Upper lobe of right lung (tissue), 1 donor: ENCODE measurements at regions not wholly inside any gene's neighbourhood (a gene's known extent, or its start where the extent isn't known, plus 50 kb on each side); places are given as distances from the start of the nearest gene placed in this dataset.

Source experiments
- ATAC-seq: fragments of 200-7000 bp; cut with Tn5 transposase; one replicate; pipeline ENCODE4 v1.9.1; 2020; ENCODE audit warnings: mild to moderate bottlenecking, moderate library complexity
- DNase-seq: peaks from one replicate; pipeline ENCODE4 v3.0.0-alpha.2; 2020
- H3K27ac ChIP-seq: fragments of 200-600 bp; one replicate; pipeline ENCODE4 v1.8.0; 2022
- H3K27me3 ChIP-seq: fragments of 200-600 bp; one replicate; pipeline ENCODE4 v1.8.0; 2022; ENCODE audit warnings: mild to moderate bottlenecking
- H3K36me3 ChIP-seq: fragments of 200-600 bp; one replicate; pipeline ENCODE4 v1.8.0; 2022
- H3K4me1 ChIP-seq: fragments of 200-600 bp; one replicate; pipeline ENCODE4 v1.8.0; 2022
- H3K4me3 ChIP-seq: fragments of 200-600 bp; one replicate; pipeline ENCODE4 v1.8.0; 2022; ENCODE audit warnings: mild to moderate bottlenecking
- H3K9me3 ChIP-seq: fragments of 200-600 bp; one replicate; pipeline ENCODE4 v1.8.0; 2022
- intact Hi-C: fragments of 100-400 bp; cut with DNase I; formaldehyde crosslinking; loops from one replicate; pipeline ENCODE4 v1.11.0; 2022
- TF ChIP-seq, protein P1 (sequence below): fragments of 200-600 bp; IDR thresholded peaks from one replicate; pipeline ENCODE4 v1.8.0; 2022; ENCODE audit warnings: antibody characterized with exemption
- donor health status: DM: no; HTN: yes; CAD: no; lungs with severe emphysema.

DNA sequence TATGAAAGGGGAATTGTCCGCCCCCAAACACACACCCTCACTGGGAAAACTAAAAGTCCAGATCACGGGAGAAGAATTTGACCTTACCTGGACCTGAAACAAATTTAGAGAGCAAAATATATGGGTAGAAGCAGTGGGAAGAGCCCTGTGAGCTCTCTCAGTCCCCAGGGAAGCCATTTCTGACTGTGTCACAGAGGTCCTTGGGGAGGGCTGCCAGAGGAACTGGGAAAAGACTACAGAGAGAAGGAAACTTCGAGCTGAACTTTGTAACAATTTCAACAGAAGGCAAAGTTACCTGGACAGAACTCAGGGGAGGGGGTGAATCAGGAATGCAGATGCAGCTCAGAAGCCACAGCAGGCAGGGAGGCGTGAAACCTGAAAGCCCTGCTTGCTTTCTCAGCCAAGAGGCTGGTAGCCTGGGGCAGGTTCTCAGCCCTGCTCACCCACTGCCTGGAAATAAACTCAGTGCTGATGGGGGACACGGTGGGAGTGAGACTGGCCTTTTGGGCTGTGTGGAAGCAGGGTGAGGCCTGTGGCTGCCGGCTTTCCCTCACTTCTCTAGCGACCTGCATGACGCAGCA lies 163.8 kb downstream of the TMEM200A start:
- Histone ChIP-seq H3K27ac (no peak overlapping the region), H3K9me3 (no peaks in the 10 kb centered on the region), H3K36me3 (no peaks in the 10 kb centered on the region), H3K4me3 (no peak overlapping the region), H3K27me3 (no peaks in the 10 kb centered on the region), H3K4me1 (no peaks in the 10 kb centered on the region)
- DNase-seq (no peak), ATAC-seq (no peak)
- intact Hi-C loops, result no loop called here
- TF ChIP-seq, protein P1, sequence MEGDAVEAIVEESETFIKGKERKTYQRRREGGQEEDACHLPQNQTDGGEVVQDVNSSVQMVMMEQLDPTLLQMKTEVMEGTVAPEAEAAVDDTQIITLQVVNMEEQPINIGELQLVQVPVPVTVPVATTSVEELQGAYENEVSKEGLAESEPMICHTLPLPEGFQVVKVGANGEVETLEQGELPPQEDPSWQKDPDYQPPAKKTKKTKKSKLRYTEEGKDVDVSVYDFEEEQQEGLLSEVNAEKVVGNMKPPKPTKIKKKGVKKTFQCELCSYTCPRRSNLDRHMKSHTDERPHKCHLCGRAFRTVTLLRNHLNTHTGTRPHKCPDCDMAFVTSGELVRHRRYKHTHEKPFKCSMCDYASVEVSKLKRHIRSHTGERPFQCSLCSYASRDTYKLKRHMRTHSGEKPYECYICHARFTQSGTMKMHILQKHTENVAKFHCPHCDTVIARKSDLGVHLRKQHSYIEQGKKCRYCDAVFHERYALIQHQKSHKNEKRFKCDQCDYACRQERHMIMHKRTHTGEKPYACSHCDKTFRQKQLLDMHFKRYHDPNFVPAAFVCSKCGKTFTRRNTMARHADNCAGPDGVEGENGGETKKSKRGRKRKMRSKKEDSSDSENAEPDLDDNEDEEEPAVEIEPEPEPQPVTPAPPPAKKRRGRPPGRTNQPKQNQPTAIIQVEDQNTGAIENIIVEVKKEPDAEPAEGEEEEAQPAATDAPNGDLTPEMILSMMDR, result no peak

DNA sequence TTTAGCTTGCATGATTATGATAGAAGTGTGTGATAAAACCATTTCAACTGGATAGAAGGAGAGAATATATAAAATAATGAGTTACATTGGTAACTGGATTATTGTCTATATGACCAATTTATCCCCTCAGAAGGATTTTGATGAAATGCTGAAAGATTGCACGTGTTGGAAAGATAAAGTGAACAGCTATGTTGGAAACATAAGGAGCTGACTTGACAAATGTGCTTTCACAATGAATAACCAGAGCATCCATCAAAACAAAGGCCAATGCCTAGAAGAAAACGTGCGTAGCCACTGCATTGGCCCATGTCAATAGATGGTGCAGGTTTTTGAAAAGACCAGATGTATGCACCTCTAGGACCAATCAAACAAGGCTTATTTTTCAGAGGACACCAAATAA lies 168.8 kb downstream of the TMEM200A start:
- intact Hi-C loops, result no loop called here
- no peak for ATAC-seq

DNA sequence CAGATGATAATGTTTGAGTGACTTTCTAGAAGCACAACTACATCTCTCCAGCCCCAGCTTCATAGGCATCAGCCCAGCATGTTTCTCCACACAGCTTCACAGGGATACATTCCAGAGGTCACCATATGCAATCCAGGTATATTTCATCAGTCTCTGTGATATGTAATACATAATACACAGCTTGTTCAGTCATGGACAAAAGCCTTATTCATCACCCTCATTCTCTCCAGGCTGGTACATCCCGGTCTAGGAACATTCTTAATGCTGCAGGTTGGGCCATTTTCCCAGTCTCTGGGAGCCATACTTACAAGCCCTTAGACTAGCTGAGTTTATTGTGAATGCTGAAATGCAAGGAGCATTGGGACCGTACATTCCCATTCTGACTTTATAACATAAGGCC lies 169.4 kb downstream of the TMEM200A start:
- no peak for DNase-seq
- no peaks in the 10 kb centered on the region for H3K9me3 ChIP-seq
- no peak for ATAC-seq
- H3K4me3 ChIP-seq, result no peak overlapping the region
- H3K4me1 ChIP-seq, result no peaks in the 10 kb centered on the region
- H3K36me3 ChIP-seq, result no peaks in the 10 kb centered on the region
- H3K27ac ChIP-seq, result no peak overlapping the region
- intact Hi-C loops, result no loop called here
- no peaks in the 10 kb centered on the region for H3K27me3 ChIP-seq
- TF ChIP-seq, protein P1, result no peak

More for the DNA sequence above, 168.8 kb downstream of the TMEM200A start:
- no peaks in the 10 kb centered on the region for H3K4me1 ChIP-seq
- H3K36me3 ChIP-seq, result no peaks in the 10 kb centered on the region
- TF ChIP-seq, protein P1, result no peak
- H3K4me3 ChIP-seq, result no peak overlapping the region
- DNase-seq, result no peak
- H3K27ac ChIP-seq, result no peak overlapping the region
- H3K9me3 ChIP-seq, result no peaks in the 10 kb centered on the region
- H3K27me3 ChIP-seq, result no peaks in the 10 kb centered on the region

DNA sequence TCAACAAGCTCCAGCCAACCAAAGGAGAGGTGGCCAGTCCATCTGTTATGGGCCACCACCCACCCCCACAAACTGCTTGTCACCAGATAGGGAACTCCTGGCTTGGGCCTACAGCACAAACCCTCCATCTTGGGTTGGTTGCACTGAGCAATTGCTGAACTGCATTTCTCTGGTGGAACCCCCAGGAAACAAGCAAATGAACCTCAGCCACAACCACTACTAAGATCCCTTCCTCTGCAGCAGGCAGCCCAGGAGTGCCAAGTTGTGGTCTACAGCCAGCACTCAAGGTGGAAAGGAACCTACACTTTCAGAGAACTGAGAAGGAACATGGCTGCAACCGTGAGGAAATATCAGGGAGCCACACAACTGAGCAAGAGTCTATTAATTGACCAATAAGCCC lies 171.6 kb downstream of the TMEM200A start:
- TF ChIP-seq, protein P1, result no peak
- H3K4me1 ChIP-seq, result no peaks in the 10 kb centered on the region
- no peak overlapping the region for H3K4me3 ChIP-seq
- ATAC-seq, result no peak
- no peak overlapping the region for H3K27ac ChIP-seq
- no peaks in the 10 kb centered on the region for H3K36me3 ChIP-seq
- H3K9me3 ChIP-seq, result no peaks in the 10 kb centered on the region
- no peak for DNase-seq
- intact Hi-C loops, result no loop called here
- H3K27me3 ChIP-seq, result no peaks in the 10 kb centered on the region

DNA sequence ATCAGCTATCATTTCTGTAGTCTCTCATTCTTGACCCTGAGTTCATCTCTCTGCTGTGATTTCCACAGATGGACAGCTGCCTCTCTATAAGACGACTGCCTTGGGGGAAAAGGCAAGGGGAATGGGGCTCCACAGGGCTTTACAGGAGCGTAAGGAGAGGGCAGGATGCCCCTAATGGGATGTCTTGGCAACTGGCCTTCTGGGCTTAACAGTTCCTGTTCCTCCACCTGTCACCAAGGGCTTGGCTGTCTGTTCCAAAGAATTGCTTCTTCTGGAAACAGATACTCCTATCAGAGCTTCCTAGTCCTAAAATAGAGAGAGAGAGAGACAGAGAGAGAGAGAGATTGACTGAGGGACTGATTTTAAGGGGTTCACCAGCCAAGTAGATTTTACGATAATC lies 181.9 kb downstream of the TMEM200A start:
- Histone ChIP-seq H3K4me1 (no peaks in the 10 kb centered on the region), H3K27ac (no peak overlapping the region), H3K27me3 (no peaks in the 10 kb centered on the region), H3K4me3 (no peak overlapping the region), H3K36me3 (no peaks in the 10 kb centered on the region), H3K9me3 (no peaks in the 10 kb centered on the region)
- intact Hi-C loops, result no loop called here
- no peak for ATAC-seq
- DNase-seq, result no peak
- TF ChIP-seq, protein P1, result no peak

DNA sequence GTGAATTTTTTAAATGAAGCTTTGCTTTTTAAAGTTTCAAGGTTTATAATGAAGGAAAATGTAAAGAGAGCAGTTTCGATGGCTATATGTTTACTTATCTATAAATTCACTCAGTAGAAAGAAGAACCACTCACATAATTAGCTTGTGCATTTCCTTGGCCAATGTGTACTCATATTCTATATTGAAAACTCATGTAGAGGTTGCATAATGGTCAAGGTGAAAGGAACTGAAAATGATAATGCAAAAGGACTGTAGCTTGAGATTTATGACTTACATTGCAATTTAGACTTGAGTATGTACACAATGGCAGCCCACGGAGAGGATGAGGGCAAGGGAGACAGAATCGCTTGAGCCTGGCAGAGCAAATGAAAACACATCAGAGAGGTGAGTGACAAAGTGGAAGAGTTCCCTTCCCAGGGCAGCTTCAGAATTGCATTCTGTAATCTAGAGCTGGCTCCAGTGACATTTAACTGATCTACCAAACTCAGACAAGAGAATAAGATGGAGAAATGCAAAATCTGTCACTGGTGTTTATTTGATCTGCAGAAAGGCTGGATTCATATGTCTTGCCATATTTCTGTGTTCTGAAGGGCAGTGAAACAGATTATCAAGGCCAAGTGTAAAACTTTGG lies 191.8 kb downstream of the TMEM200A start:
- H3K36me3 ChIP-seq, result no peaks in the 10 kb centered on the region
- H3K9me3 ChIP-seq, result no peaks in the 10 kb centered on the region
- H3K4me3 ChIP-seq, result no peak overlapping the region
- no peaks in the 10 kb centered on the region for H3K4me1 ChIP-seq
- ATAC-seq (no peak), DNase-seq (no peak)
- no peak overlapping the region for H3K27ac ChIP-seq
- TF ChIP-seq, protein P1, result no peak
- no peaks in the 10 kb centered on the region for H3K27me3 ChIP-seq
- intact Hi-C loops, result no loop called here
